Esophagus (tissue), 2 donors: ENCODE measurements at regions not wholly inside any gene's neighbourhood (a gene's known extent, or its start where the extent isn't known, plus 50 kb on each side); places are given as distances from the start of the nearest gene placed in this dataset.

Experiments
- H3K27ac ChIP-seq, 2 donors: one replicate each; pipeline ENCODE4 v1.5.1; 2013; ENCODE audit warnings: low read depth in 2 of 2, mild to moderate bottlenecking in 2 of 2, inconsistent platforms in 1 of 2, low read length in 1 of 2, moderate library complexity in 1 of 2
- H3K27me3 ChIP-seq, 2 donors: one replicate each; pipeline ENCODE4 v1.6.1; 2013; ENCODE audit warnings: low read length in 2 of 2, control low read depth in 1 of 2, mild to moderate bottlenecking in 1 of 2; ENCODE audit not compliant: insufficient read depth in 2 of 2, control insufficient read depth in 1 of 2
- H3K36me3 ChIP-seq, 2 donors: one replicate each; pipeline ENCODE4 v1.6.1; 2013; ENCODE audit warnings: low read length in 1 of 2; ENCODE audit not compliant: control insufficient read depth in 2 of 2, insufficient read depth in 2 of 2
- H3K4me1 ChIP-seq, 2 donors: one replicate each; pipeline ENCODE4 v1.6.1; 2013; ENCODE audit warnings: low read length in 1 of 2; ENCODE audit not compliant: control insufficient read depth in 2 of 2, insufficient read depth in 2 of 2
- H3K4me3 ChIP-seq, 2 donors: one replicate each; pipeline ENCODE4 v1.5.1; 2013; ENCODE audit warnings: low read length in 2 of 2, mild to moderate bottlenecking in 2 of 2, low read depth in 1 of 2, moderate library complexity in 1 of 2
- H3K9me3 ChIP-seq, 2 donors: one replicate each; pipeline ENCODE4 v1.6.1; 2013; ENCODE audit warnings: mild to moderate bottlenecking in 2 of 2, low read depth in 1 of 2, low read length in 1 of 2, moderate library complexity in 1 of 2; ENCODE audit not compliant: control insufficient read depth in 2 of 2, insufficient read depth in 1 of 2
- WGBS, 2 donors: extraction: QIAGEN DNeasy Blood & Tissue Kit; methylation state at CpG; one replicate each; pipeline ENCODE4 v1.1.7; 2013; 5-methylcytosine and 5-hydroxymethylcytosine counted together
- donor health status: healthy with polysubstance abuse.
- donor health status: Bipolar disorder and iron deficiency.

DNA sequence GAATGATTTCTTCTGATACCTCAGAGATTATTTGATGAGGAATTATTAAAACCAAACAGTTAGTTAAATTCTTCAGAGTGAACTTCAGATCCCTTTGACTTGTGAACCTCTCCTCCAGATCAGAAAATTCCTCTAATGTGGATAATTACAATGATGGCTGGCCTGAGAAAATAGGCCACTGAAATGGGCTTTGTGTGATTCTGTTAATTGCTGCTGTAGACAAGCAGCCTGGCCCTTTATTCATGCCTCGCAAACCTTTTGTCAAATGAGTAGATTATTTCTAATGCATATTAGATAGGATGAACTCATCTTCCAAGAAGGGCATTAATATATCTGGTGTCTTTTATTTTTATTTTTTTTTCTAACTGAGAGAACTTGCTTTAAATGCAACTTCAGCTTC, 855.2 kb downstream of the TLE4 start:
- Histone ChIP-seq H3K36me3 (no peaks in the 10 kb centered on the region), H3K4me1 (no peaks in the 10 kb centered on the region), H3K27ac (no peak overlapping the region), H3K4me3 (no peak overlapping the region), H3K27me3 (no peaks in the 10 kb centered on the region), H3K9me3 (peaks cover 0 to 3% of the 10 kb centered on the region in 2 donors)
- WGBS, 2 donors, result 98 to 100% methylated on average over 1 of the region's 1 CpG

DNA sequence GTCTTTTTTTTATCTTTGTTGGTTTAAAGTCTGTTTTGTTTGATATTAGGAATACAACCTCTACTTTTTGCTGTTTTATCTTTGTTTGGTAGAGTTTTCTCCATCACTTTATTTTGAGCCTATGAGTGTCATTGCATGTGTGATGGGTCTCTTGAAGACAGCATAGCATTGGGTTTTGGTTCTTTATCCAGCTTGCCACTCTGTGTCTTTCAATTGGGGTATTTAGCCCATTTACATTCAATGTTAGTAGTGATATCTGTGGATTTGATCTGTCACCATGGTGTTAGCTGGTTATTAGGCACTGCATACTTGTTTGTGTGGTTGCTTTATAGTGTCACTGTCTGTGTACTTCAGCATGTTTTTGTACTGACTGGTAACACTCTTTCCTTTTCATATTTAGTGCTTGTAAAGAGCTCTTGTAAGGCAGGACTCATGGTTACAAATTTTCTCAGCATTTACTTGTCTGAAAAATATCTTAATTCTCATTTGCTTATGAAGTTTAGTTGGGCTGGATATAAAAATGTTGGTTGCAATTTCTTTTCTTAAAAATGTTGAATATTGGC, 845.5 kb downstream of the TLE4 start:
- peaks cover 3 to 5% of the 10 kb centered on the region in 2 donors for H3K9me3 ChIP-seq
- no peaks in the 10 kb centered on the region for H3K27me3 ChIP-seq
- H3K4me3 ChIP-seq, result no peak overlapping the region
- no peaks in the 10 kb centered on the region for H3K4me1 ChIP-seq
- no peak overlapping the region for H3K27ac ChIP-seq
- H3K36me3 ChIP-seq, result no peaks in the 10 kb centered on the region

DNA sequence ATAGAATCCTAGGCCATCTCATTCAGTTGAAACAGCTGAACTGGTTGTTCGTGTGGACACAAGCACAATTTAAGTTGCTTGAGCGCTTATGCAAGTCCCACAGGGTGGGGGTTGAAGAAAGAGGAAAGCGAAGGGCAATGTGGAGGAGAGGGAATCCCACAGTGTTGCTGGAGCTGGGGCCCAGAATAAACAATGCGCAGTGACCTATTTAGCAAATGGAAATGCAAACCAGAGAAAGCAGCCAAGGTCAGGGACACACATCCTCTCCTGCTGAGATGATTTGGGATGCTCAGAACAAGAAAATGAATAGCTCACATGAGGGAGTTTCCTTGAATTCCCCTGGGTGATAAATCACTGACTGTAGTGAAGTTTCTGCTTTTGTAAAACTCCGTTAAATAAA, 838.3 kb downstream of the TLE4 start:
- Histone ChIP-seq H3K4me3 (no peak overlapping the region), H3K27me3 (no peaks in the 10 kb centered on the region), H3K36me3 (no peaks in the 10 kb centered on the region), H3K9me3 (no peaks in the 10 kb centered on the region), H3K27ac (no peak overlapping the region), H3K4me1 (no peaks in the 10 kb centered on the region)
- WGBS, 2 donors, result 46 to 47% methylated on average over 5 of the region's 5 CpGs

GRCh38 chr9:80407220-80407619, 835.5 kb downstream of the TLE4 start:
- Histone ChIP-seq H3K4me1 (no peaks in the 10 kb centered on the region), H3K9me3 (no peaks in the 10 kb centered on the region), H3K27me3 (no peaks in the 10 kb centered on the region), H3K36me3 (no peaks in the 10 kb centered on the region), H3K27ac (no peak overlapping the region), H3K4me3 (no peak overlapping the region)
- WGBS, 2 donors, result 91 to 94% methylated on average over 5 of the region's 5 CpGs

- no peak overlapping the region for H3K4me3 ChIP-seq
- no peaks in the 10 kb centered on the region for H3K4me1 ChIP-seq
- H3K27me3 ChIP-seq, result no peaks in the 10 kb centered on the region
- no peaks in the 10 kb centered on the region for H3K36me3 ChIP-seq
- no peaks in the 10 kb centered on the region for H3K9me3 ChIP-seq
- no peak overlapping the region for H3K27ac ChIP-seq
- 90 to 94% methylated on average over 4 of the region's 4 CpGs for WGBS, 2 donors
Measured at GRCh38 chr9:80401243-80401642, 829.5 kb downstream of the TLE4 start.

GRCh38 chr9:80400624-80401230, 829.0 kb downstream of the TLE4 start:
- no peaks in the 10 kb centered on the region for H3K27me3 ChIP-seq
- H3K4me3 ChIP-seq, result no peak overlapping the region
- no peaks in the 10 kb centered on the region for H3K4me1 ChIP-seq
- H3K9me3 ChIP-seq, result no peaks in the 10 kb centered on the region
- no peaks in the 10 kb centered on the region for H3K36me3 ChIP-seq
- WGBS, 2 donors, result 79 to 88% methylated on average over 3 of the region's 3 CpGs
- no peak overlapping the region for H3K27ac ChIP-seq

- H3K4me3 ChIP-seq, result no peak overlapping the region
- no peaks in the 10 kb centered on the region for H3K9me3 ChIP-seq
- H3K36me3 ChIP-seq, result no peaks in the 10 kb centered on the region
- no peak overlapping the region for H3K27ac ChIP-seq
- H3K27me3 ChIP-seq, result no peaks in the 10 kb centered on the region
- no peaks in the 10 kb centered on the region for H3K4me1 ChIP-seq
- 82 to 84% methylated on average over 2 of the region's 2 CpGs for WGBS, 2 donors
Measured at GRCh38 chr9:80399606-80400005, 827.8 kb downstream of the TLE4 start.

GRCh38 chr9:80387828-80388227, 816.1 kb downstream of the TLE4 start:
- 75 to 89% methylated on average over 2 of the region's 2 CpGs for WGBS, 2 donors
- H3K27ac ChIP-seq, result no peak overlapping the region
- H3K27me3 ChIP-seq, result no peaks in the 10 kb centered on the region

DNA sequence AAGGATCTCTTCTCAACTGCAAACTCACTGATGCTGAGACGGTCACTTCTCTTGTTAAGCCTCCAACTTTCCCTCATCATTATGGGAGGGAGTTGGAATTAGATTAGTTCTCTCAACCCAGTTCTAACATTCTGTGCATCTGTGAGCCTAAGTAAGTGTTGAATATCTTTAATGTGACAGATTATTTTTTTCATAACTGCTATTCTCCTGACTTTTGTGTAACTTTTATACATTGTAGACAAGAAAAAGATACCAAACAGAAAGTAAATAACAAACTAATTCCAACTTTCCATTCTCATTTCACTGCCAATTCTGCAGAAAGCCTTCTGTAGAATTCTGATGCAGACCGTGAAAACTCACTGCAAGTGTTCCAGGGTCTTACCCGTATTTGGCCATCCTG, 813.5 kb downstream of the TLE4 start:
- Histone ChIP-seq H3K36me3 (no peaks in the 10 kb centered on the region), H3K9me3 (no peaks in the 10 kb centered on the region), H3K4me1 (no peaks in the 10 kb centered on the region), H3K27me3 (no peaks in the 10 kb centered on the region), H3K4me3 (no peak overlapping the region), H3K27ac (no peak overlapping the region)
- WGBS, 2 donors, result 58 to 64% methylated on average over 3 of the region's 3 CpGs

More at GRCh38 chr9:80387828-80388227, 816.1 kb downstream of the TLE4 start:
- Histone ChIP-seq H3K4me3 (no peak overlapping the region), H3K4me1 (no peaks in the 10 kb centered on the region), H3K9me3 (no peaks in the 10 kb centered on the region), H3K36me3 (no peaks in the 10 kb centered on the region)

DNA sequence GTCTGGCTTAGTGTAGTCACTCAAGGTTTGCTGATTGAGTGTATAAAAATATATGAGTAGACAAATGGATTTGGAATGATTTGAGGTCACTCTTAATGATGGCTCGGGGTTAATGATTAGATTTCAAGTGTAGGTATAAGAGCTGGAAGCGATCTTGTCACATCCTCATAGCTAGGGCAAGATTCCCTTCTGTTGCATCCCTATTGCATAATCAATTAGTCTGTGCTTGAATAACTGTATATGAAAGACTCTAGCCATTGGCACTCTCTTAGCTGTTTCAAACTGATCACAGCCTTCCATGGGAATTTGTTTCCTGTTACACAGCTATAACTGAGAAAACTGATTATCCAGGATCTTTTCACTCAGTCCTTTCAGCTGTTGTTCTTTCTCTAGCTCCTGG, 811.6 kb downstream of the TLE4 start:
- 69 to 90% methylated on average over 2 of the region's 2 CpGs for WGBS, 2 donors
- H3K36me3 ChIP-seq, result no peaks in the 10 kb centered on the region
- no peaks in the 10 kb centered on the region for H3K27me3 ChIP-seq
- H3K4me1 ChIP-seq, result no peaks in the 10 kb centered on the region
- no peak overlapping the region for H3K27ac ChIP-seq
- H3K9me3 ChIP-seq, result no peaks in the 10 kb centered on the region
- no peak overlapping the region for H3K4me3 ChIP-seq
